HepG2 (cell line): ENCODE measurements at regions not wholly inside any gene's neighbourhood (a gene's known extent, or its start where the extent isn't known, plus 50 kb on each side); places are given as distances from the start of the nearest gene placed in this dataset.

Experiments
- MTF2 ChIP-seq: sonication (generic); formaldehyde crosslinking; IDR thresholded peaks from 2 replicates; pipeline ENCODE4 v1.5.0; 2020; ENCODE audit warnings: missing genetic modification reagents, borderline replicate concordance
- ZNF790 ChIP-seq: sonication (generic); formaldehyde crosslinking; IDR thresholded peaks from 2 replicates; pipeline ENCODE4 v1.8.0; 2022; ENCODE audit warnings: missing genetic modification reagents, mild to moderate bottlenecking, borderline replicate concordance
- TF ChIP-seq, protein P1 (sequence below): sonication (generic); formaldehyde crosslinking; IDR thresholded peaks from 2 replicates; pipeline ENCODE4 v1.4.0; 2020; ENCODE audit warnings: mild to moderate bottlenecking, missing genetic modification reagents
- TF ChIP-seq, protein P2 (sequence below): sonication (generic); formaldehyde crosslinking; IDR thresholded peaks from 2 replicates; pipeline ENCODE4 v1.5.1; 2020; ENCODE audit warnings: mild to moderate bottlenecking, missing genetic modification reagents, borderline replicate concordance
- TF ChIP-seq, protein P3 (sequence below): sonication (generic); formaldehyde crosslinking; IDR thresholded peaks from 2 replicates; pipeline ENCODE4 v1.8.0; 2022; ENCODE audit warnings: low read depth, missing genetic modification reagents

DNA sequence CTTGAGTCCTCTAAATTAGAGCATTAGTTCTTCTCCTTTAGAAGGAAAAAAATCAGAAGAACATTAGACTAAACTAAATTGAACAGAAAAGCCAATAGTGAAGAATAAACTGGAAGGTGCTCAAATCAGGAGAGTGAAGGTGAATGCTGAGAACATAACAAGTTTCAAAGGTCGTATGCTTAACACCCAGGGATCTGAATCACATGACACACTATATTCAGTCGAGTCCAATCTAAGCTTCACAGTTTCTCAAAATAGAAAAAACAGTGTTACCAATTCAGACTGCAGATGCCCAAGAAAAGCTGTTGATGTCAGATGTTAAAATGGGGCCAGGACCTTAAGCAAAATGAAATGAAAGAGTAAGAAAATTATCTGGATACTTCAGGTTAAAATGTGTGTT lies 614.5 kb downstream of the EFNA5 start (continued):
- TF ChIP-seq, protein P1, sequence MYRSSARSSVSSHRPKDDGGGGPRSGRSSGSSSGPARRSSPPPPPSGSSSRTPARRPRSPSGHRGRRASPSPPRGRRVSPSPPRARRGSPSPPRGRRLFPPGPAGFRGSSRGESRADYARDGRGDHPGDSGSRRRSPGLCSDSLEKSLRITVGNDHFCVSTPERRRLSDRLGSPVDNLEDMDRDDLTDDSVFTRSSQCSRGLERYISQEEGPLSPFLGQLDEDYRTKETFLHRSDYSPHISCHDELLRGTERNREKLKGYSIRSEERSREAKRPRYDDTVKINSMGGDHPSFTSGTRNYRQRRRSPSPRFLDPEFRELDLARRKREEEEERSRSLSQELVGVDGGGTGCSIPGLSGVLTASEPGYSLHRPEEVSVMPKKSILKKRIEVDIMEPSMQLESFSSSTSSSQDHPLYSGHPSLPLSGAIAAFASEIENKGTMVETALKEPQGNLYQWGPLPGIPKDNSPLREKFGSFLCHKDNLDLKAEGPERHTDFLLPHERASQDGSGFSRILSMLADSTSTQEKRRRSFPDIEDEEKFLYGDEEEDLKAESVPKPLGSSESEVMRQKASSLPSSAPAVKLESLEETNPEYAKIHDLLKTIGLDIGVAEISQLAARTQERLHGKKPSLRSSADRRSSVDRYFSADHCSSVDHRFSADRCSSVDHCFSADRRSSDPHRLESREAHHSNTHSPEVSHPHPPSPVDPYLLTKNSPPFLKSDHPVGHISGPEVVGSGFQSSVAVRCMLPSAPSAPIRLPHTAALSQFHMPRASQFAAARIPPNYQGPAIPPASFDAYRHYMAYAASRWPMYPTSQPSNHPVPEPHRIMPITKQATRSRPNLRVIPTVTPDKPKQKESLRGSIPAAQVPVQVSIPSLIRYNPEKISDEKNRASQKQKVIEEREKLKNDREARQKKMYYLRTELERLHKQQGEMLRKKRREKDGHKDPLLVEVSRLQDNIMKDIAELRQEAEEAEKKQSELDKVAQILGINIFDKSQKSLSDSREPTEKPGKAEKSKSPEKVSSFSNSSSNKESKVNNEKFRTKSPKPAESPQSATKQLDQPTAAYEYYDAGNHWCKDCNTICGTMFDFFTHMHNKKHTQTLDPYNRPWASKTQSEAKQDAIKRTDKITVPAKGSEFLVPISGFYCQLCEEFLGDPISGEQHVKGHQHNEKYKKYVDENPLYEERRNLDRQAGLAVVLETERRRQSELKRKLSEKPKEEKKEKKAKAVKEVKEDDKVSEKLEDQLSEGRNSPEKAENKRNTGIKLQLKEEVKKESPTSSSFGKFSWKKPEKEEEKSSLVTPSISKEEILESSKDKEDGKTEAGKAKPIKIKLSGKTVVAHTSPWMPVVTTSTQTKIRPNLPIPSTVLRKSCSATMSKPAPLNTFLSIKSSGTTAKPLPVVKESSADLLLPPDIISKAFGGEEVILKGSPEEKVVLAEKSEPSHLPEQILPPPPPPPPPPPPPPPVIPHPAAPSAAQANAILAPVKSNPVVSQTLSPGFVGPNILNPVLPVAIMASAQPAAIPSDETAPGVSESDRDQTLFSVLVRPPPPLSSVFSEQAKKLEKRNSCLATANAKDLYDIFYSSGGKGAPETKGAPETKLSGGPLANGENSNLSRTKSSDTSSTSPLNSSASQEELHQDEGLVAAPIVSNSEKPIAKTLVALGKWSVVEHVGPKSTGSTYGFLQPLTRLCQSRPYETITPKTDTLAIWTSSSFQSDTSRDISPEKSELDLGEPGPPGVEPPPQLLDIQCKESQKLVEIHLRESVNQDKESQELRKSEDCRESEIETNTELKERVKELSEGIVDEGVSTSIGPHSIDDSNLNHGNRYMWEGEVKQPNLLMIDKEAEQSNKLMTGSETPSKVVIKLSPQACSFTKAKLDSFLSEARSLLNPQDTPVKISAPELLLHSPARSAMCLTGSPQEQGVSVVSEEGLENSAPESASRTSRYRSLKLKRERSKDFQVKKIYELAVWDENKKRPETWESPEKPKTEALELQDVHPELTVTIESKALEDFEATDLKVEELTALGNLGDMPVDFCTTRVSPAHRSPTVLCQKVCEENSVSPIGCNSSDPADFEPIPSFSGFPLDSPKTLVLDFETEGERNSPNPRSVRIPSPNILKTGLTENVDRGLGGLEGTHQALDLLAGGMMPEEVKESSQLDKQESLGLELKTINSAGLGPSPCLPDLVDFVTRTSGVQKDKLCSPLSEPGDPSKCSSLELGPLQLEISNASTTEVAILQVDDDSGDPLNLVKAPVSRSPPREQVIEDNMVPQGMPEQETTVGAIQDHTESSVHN (CRISPR knock-in tag): no peak
- TF ChIP-seq ZNF790 (CRISPR knock-in tag) (no peak), MTF2 (CRISPR knock-in tag) (no peak)
- TF ChIP-seq, protein P2, sequence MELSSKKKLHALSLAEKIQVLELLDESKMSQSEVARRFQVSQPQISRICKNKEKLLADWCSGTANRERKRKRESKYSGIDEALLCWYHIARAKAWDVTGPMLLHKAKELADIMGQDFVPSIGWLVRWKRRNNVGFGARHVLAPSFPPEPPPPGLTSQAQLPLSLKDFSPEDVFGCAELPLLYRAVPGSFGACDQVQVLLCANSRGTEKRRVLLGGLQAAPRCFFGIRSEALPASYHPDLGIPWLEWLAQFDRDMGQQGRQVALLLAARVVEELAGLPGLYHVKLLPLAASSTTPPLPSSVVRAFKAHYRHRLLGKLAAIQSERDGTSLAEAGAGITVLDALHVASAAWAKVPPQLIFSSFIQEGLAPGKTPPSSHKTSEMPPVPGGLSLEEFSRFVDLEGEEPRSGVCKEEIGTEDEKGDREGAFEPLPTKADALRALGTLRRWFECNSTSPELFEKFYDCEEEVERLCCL: no peak
- TF ChIP-seq, protein P3, sequence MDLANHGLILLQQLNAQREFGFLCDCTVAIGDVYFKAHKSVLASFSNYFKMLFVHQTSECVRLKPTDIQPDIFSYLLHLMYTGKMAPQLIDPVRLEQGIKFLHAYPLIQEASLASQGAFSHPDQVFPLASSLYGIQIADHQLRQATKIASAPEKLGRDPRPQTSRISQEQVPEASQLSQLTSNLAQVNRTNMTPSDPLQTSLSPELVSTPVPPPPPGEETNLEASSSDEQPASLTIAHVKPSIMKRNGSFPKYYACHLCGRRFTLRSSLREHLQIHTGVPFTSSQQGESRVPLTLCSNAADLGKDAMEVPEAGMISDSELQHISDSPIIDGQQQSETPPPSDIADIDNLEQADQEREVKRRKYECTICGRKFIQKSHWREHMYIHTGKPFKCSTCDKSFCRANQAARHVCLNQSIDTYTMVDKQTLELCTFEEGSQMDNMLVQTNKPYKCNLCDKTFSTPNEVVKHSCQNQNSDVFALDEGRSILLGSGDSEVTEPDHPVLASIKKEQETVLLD (CRISPR knock-in tag): no peak
